PC-9 (cell line): ENCODE measurements at regions not wholly inside any gene's neighbourhood (a gene's known extent, or its start where the extent isn't known, plus 50 kb on each side); places are given as distances from the start of the nearest gene placed in this dataset.

ENCODE experiments used
- BruUV-seq: library from RNA; stranded (reverse); fragments of 400-500 nt; replicated peaks from 2 replicates; lab custom pipeline; 2021; lab: Mats Ljungman, UMichigan
- CTCF ChIA-PET: fragments of 300-600 bp; sonication (Branson Sonifier 250); formaldehyde crosslinking; loops from one replicate; lab custom pipeline; 2022; ENCODE audit warnings: antibody characterized with exemption; lab: Charles Lee
- POLR2A ChIA-PET: fragments of 300-600 bp; sonication (Branson Sonifier 250); formaldehyde crosslinking; loops from one replicate; lab custom pipeline; 2022; ENCODE audit warnings: antibody characterized with exemption; ENCODE audit not compliant: unreplicated experiment; lab: Charles Lee
- DNase-seq, 2 experiments: peaks; one replicate each; pipeline versions ENCODE4 v3.0.0 to v3.0.0-alpha.2; 2015 to 2022; ENCODE audit warnings: mixed read lengths in 1 of 2
- H2AFZ ChIP-seq: fragments of 200-600 bp; sonication (generic); 2 replicates; pipeline ENCODE4 v1.8.1; 2017; ENCODE audit warnings: antibody characterized with exemption
- H3F3A ChIP-seq: fragments of 200-600 bp; sonication (generic); 2 replicates; pipeline ENCODE4 v1.8.1; 2017; ENCODE audit warnings: antibody characterized with exemption, mild to moderate bottlenecking, low read depth; ENCODE audit not compliant: insufficient read depth
- H3K27ac ChIP-seq: fragments of 200-600 bp; sonication (generic); 2 replicates; pipeline ENCODE4 v1.6.1; 2016; ENCODE audit warnings: mixed run types
- H3K27me3 ChIP-seq: fragments of 200-600 bp; sonication (generic); 2 replicates; pipeline ENCODE4 v1.6.1; 2016; ENCODE audit warnings: low read depth, mixed run types; ENCODE audit not compliant: insufficient read depth
- H3K36me3 ChIP-seq: fragments of 200-600 bp; sonication (generic); 2 replicates; pipeline ENCODE4 v1.6.1; 2016; ENCODE audit warnings: low read depth, mixed run types
- H3K4me1 ChIP-seq: fragments of 200-600 bp; sonication (generic); replicated peaks from 2 replicates; pipeline ENCODE4 v1.6.1; 2016; ENCODE audit warnings: mixed run types; ENCODE audit not compliant: insufficient read depth
- H3K4me2 ChIP-seq: fragments of 200-600 bp; sonication (generic); 2 replicates; pipeline ENCODE4 v1.6.1; 2017; ENCODE audit warnings: mixed run types
- H3K4me3 ChIP-seq: fragments of 200-600 bp; sonication (generic); 2 replicates; pipeline ENCODE4 v1.6.1; 2016; ENCODE audit warnings: mixed run types
- H3K79me2 ChIP-seq: fragments of 200-600 bp; sonication (generic); 2 replicates; pipeline ENCODE4 v1.6.1; 2017; ENCODE audit warnings: low read depth, mixed run types
- H3K9me2 ChIP-seq: fragments of 200-600 bp; sonication (generic); 2 replicates; pipeline ENCODE4 v1.8.1; 2017; ENCODE audit warnings: mild to moderate bottlenecking; ENCODE audit not compliant: insufficient read depth
- H3K9me3 ChIP-seq: fragments of 200-600 bp; sonication (generic); 2 replicates; pipeline ENCODE4 v1.8.1; 2016; ENCODE audit warnings: low read depth; ENCODE audit not compliant: insufficient read depth
- H4K20me1 ChIP-seq: fragments of 200-600 bp; sonication (generic); 2 replicates; pipeline ENCODE4 v1.8.1; 2017; ENCODE audit not compliant: insufficient read depth
- EZH2 ChIP-seq: fragments of 200-600 bp; sonication (generic); IDR thresholded peaks from 2 replicates; pipeline ENCODE4 v1.8.0; 2017; ENCODE audit warnings: antibody characterized with exemption, low read depth
- intact Hi-C: fragments of 100-400 bp; cut with micrococcal nuclease; formaldehyde crosslinking; loops from one replicate; pipeline ENCODE4 v1.10.0; 2022; ENCODE audit not compliant: unreplicated experiment
- TF ChIP-seq, protein P1 (sequence below): fragments of 200-600 bp; sonication (generic); conservative IDR thresholded peaks from 2 replicates; pipeline ENCODE4 v1.6.1; 2017; ENCODE audit warnings: mixed run types, antibody characterized with exemption, mild to moderate bottlenecking, moderate library complexity

DNA sequence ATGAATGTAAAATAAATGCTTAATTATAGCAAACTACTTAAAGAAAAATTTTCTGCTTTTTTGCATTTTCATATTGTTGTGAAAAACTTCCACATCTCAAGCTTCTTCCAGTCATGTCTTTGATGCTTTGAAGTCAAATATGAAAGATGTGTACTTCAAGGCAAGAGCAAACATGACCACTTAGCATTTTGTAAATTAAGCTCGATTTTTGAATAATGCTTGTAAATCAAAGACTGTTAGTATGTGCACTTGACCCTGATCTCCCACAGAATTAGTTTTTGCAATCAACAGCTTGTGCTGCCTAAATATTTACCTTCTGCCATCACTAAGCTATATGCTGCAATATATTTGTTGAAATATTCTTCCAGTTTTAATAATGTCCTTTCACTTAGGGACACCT is 486.1 kb upstream of the ID2 start:
- intact Hi-C loops, result no loop called here
- ChIA-PET CTCF (no interaction called here), POLR2A (no interaction called here)
- no peaks in the 10 kb centered on the region for H3K9me2 ChIP-seq
- DNase-seq, result peak in 1 of 2 experiments; percentile 17
- TF ChIP-seq, protein P1, sequence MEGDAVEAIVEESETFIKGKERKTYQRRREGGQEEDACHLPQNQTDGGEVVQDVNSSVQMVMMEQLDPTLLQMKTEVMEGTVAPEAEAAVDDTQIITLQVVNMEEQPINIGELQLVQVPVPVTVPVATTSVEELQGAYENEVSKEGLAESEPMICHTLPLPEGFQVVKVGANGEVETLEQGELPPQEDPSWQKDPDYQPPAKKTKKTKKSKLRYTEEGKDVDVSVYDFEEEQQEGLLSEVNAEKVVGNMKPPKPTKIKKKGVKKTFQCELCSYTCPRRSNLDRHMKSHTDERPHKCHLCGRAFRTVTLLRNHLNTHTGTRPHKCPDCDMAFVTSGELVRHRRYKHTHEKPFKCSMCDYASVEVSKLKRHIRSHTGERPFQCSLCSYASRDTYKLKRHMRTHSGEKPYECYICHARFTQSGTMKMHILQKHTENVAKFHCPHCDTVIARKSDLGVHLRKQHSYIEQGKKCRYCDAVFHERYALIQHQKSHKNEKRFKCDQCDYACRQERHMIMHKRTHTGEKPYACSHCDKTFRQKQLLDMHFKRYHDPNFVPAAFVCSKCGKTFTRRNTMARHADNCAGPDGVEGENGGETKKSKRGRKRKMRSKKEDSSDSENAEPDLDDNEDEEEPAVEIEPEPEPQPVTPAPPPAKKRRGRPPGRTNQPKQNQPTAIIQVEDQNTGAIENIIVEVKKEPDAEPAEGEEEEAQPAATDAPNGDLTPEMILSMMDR, result no peak
- no peak for TF ChIP-seq EZH2
- no peaks in the 10 kb centered on the region for H3K4me1 ChIP-seq
- no peak overlapping the region for H2AFZ ChIP-seq
- no peak overlapping the region for H3K27ac ChIP-seq
- no TSS peak for BruUV-seq
- no peaks in the 10 kb centered on the region for H3K79me2 ChIP-seq
- H3K36me3 ChIP-seq, result no peaks in the 10 kb centered on the region
- H3K4me2 ChIP-seq, result no peak overlapping the region
- H4K20me1 ChIP-seq, result no peaks in the 10 kb centered on the region
- H3K4me3 ChIP-seq, result no peak overlapping the region
- no peaks in the 10 kb centered on the region for H3F3A ChIP-seq
- H3K9me3 ChIP-seq, result no peaks in the 10 kb centered on the region
- peaks cover 10% of the 10 kb centered on the region; the same call in 1 of the 2 replicates for H3K27me3 ChIP-seq

DNA sequence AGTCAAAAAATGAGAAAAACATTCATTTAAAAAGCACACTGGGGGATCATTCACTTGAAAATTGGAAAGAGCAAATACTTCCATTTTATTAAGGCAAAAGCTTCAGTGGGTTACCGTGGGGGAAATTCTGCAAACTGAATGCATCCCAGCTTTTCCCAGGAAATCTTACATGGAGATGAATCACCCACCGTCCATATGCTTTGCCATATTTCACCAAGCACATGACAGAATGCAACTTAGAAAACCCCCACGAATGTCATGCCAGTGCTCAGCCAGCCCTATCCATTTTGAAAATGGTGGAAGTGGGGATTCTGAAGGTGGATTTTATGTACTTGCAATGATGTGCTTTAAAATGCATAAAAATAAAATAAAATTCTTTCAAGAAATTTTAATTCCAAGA is 485.5 kb upstream of the ID2 start:
- POLR2A ChIA-PET, result no interaction called here
- no TSS peak for BruUV-seq
- Histone ChIP-seq H3F3A (no peaks in the 10 kb centered on the region), H4K20me1 (no peaks in the 10 kb centered on the region), H3K4me3 (no peak overlapping the region), H3K36me3 (no peaks in the 10 kb centered on the region), H3K9me3 (no peaks in the 10 kb centered on the region), H2AFZ (no peak overlapping the region), H3K79me2 (no peaks in the 10 kb centered on the region), H3K4me1 (no peaks in the 10 kb centered on the region), H3K9me2 (no peaks in the 10 kb centered on the region), H3K27me3 (peaks cover 12% of the 10 kb centered on the region; the same call in 1 of the 2 replicates), H3K4me2 (no peak overlapping the region), H3K27ac (no peak overlapping the region)
- CTCF ChIA-PET, result no interaction called here
- intact Hi-C loops, result no loop called here
- TF ChIP-seq, protein P1, result no peak
- no peak for TF ChIP-seq EZH2
- DNase-seq, result no peak

DNA sequence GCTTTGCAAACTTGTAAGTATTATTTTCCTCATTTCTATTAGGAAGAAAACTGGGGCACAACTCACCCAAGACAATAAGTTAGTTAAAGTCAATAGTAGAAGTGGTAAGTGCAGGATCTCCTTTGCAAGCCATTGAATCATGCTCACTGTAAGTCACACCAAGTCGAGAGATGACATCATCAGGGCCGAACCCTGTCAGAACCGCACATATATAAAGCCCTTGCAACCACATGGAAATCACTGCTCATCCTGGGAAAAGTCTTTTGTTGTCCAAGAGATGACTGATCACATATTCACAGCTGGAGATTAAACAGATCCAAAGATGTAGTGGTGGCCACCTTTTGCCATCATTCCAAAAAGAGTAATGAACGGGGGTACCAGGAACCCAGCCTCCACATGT is 484.8 kb upstream of the ID2 start:
- H3K79me2 ChIP-seq, result no peaks in the 10 kb centered on the region
- H3K27me3 ChIP-seq, result peaks cover 13% of the 10 kb centered on the region
- no peaks in the 10 kb centered on the region for H3K36me3 ChIP-seq
- H3K4me3 ChIP-seq, result no peak overlapping the region
- POLR2A ChIA-PET, result no interaction called here
- H3K9me2 ChIP-seq, result no peaks in the 10 kb centered on the region
- H3K4me2 ChIP-seq, result no peak overlapping the region
- H3F3A ChIP-seq, result no peaks in the 10 kb centered on the region
- no peak for DNase-seq
- TF ChIP-seq, protein P1, result no peak
- no peak for TF ChIP-seq EZH2
- CTCF ChIA-PET, result no interaction called here
- no peak overlapping the region for H2AFZ ChIP-seq
- H3K4me1 ChIP-seq, result no peaks in the 10 kb centered on the region
- BruUV-seq, result no TSS peak
- intact Hi-C loops, result no loop called here
- no peaks in the 10 kb centered on the region for H4K20me1 ChIP-seq
- no peak overlapping the region for H3K27ac ChIP-seq
- H3K9me3 ChIP-seq, result no peaks in the 10 kb centered on the region
